ENCODE measurements at regions not wholly inside any gene's neighbourhood (a gene's known extent, or its start where the extent isn't known, plus 50 kb on each side); places are given as distances from the start of the nearest gene placed in this dataset.
A peak's percentile ranks its signal among the peaks of the same experiment; 100 is the strongest.

DNA sequence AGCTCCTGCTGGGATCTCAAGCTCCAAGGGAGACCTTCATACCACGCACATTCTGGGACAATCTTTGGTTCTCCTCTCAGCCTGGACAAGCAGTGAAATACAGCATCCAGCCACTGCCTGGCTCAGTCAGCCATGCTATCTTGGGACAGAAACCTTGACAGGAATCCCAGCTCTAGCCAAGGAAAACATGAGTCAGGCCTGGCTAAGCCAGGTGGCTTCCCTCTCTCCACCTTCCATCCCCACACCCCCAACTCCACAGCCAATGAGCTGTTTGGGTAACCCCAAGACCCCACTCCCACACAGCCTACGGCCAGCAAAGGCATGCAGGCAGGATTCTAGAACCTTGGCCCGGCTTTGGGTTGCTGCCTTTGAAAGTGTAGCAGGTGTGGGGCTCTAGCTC is 64.9 kb downstream of the MCFD2 start:
- no peak for DNase-seq

DNA sequence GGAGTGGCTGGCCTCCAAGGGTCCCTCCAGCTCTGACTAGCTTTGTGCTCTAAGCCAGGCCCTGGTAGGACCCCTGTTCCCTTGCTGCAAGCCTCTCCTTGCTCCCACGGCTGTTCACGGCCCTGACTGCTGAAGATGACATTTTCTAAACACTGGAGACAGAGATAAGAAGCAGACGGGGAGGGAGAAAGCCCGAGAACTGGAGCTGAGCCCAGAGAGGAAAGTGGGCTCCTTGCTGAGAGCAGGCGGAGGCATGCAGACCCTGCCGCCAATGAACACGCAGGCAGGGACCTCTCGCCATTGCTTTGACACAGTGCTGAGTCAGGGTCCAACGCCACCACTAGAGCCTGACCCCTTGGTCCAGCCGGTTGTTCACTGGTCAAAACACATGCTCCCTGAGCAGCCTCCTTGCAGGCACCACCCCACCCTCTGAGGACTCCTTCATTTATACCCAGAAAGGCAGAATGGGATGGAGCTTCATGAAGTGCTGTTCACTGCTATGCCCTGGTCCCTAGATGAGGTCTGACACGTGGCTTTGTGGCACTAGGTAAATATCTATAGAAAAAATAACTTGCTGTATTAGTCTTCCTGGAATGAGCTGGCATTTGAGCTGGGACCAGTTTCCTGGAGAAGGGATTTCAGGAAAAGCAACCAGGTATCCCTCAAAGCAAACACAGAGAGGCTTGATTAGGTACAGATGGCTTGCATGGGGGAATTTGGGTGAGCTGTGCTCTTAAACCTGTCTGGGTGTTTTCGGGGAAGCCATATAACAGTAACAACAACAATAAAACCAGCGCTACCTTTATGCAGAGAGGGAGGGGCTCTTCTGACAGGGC is 65.7 kb downstream of the MCFD2 start:
- no peak for DNase-seq

DNA sequence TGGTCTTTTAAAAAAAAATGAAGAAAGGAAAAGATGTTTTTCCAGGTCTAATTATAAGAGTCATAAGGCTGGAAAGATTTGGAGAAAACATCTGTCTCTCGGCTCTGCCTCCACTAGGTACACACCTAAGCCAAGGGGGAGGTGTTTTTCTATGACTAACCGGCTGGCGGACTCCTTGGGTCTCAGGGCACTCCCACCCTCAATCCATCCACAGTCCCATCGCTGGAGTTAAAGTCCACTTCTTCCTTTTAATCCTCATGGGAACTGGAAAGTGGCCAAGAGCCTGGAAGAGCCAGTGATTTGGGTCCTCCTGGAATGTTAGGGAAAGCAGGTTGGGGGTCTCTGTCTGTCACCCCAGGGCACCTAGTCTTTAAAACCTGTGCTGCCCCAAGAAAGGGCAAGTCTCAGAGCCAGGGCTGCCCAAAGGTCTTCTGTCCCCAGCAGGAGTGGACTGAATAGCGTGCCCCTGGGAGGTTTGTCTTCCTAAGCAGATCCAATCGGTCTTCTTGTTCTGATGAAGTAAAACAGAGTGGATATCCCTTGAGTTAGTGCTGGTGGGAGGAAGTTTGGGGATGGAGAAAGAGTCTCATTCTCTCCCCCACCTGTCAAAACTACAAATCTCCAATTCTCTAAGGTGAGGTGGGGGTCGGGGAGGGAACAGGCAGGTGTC is 66.4 kb downstream of the MCFD2 start:
- DNase-seq: no peak

DNA sequence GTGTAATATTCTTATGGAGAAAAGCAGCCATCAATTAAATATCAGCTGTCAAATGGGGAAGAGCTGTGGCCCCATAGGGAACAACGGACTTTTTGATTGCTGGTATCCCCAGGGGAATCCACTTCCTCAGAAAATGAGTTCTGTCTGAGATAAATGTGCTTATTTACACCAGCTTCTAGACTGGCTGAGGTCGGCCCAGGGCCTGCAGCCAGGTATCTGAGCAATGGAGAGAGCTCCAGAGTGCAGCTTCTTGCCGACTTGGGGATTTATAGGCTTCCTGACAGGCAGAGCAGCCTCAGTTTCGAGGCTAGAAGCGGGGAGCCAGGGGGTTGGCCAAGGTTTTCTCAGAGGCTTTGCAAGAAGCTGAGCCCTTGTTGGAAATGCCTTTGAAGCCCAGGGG is 67.2 kb downstream of the MCFD2 start:
- DNase-seq: no peak

DNA sequence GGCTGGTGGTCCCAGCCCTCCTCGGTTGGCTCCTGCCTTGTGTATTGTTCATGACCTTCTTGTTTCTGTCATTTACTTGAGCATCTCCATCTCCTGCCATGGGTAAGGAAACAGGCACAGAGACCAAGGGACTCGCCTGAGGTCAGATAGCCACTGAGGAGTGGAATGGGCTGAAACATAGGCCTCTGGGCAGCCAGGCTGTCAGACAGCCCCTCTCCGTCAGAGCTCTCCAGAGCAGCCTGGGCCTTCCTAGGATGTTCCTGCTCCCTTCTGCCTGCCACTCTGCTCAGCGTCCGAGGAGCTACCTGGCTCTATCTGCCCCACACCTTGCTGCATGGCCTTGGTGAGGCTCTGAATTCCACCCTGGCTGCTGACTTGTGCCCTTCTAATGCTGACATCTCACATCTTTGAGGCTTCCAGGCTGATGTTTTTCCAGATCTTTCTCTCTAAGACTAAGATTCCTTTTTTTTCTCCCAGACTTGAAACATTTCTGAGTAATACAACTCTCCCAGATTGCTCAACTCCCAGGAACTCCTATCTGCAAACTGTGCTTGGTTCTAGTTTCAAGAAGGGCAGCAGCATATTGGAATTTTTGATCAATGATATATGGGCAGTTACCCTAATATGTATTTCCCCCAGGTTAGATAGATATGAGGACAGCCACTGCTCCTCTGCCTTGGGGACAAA is 67.7 kb downstream of the MCFD2 start:
- no peak for DNase-seq

DNA sequence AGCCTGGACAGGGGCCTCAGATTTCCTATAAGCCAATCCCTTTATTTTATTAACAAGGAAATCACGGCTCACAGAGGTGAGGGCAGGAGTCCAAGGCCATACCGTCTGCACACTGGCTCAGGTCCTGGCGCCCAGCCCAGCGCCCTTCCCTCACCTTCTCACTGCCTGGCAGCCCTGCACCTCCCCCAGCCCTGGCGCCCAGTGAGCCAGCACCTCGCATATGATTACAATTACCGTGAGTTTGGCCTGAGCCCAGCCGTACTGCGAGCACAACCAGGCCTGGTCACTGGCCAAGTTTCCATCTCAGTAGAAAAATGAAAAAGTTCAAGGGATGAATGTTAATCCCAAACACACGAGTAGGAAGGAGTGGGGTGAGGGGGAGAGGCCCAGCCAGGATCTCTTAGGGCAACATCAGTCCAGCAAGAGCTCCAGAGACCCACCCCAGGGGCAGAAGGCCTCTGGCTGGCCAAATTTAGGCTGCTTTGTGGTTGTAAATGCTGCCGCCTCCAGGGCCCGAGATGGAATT is 68.4 kb downstream of the MCFD2 start:
- DNase-seq: no peak

DNA sequence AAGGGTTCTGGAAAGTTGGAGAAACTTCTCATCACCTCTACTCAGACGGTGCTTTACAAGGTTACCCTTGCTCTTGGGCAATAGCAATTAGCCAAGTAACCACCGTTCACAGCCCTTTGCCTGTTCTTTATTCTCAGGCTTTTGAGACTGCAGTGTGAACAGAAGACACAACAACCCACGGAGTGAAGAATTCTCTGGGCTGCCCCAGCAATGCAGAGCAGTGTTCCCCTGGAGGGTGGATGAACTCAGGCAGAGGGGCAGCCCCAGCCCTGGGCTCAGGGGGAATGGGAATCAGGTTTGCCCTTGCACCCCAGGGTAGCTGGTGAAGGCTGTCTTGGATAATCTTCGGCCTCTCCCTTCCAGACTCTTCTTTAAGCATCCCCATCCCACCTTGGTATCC is 69.1 kb downstream of the MCFD2 start:
- DNase-seq: no peak

DNA sequence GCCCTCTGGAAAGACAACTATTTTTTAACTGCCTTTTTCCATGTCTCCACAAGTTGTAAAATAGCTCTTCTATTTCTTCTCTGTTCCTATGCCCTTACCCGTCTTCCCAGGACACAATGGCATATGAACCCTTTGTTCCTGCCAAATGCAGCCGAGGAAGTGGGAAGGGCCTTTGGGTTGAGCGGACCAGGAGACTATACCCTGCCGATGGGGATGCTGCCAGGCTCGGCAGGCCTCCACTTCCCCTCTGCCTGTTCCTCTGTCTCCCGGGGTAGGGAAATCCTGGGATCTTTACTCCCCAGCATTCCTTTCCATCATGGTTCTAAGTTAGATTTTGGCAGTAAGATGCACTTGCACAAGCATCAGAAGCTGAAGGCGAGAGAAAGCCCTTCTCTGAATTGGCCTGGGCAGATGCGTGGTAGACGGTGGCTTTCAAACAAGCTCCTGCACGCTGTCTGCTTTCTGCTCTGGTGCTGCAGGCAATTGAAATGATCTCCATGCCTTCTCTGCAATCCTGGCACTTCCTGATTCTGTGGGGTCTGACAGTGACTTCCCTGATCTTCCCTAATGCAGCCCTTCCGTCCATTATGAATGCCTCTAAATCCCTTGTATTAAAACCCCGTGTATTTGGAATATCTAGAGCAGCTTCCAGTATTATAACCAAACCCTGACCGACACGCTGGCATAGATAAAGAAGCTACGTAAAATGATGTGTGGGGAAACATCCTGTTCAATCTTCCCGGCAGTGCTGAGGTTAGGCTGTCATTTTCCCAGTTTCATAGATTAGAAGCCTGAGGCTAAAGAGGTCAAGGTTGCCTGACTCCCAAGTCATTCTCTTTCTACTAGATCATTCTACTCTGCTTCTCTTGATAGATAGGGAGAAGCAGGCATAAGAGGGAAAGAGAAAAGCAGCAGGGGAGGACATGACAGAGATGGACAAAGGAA is 69.8 kb downstream of the MCFD2 start:
- DNase-seq: peak in 1 of 2 experiments; percentile 13

DNA sequence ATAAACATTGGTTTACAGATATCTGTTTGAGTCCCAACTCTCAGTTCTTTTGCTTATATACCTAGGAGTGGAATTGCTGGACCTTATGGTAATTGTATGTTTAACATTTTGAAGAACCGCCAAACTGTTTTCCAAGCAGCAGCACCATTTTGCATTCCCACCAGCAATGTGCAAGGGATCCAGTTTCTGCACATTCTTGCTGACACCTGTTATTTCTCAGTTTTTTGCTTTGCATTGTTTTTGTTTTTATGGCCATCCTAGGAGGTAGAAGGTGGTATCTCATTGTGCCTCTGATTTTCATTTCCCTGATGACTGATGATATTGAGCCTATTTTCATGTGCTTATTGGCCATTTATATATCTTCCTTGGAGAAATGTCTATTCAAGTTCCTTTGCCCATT is 71.2 kb downstream of the MCFD2 start:
- DNase-seq: no peak

DNA sequence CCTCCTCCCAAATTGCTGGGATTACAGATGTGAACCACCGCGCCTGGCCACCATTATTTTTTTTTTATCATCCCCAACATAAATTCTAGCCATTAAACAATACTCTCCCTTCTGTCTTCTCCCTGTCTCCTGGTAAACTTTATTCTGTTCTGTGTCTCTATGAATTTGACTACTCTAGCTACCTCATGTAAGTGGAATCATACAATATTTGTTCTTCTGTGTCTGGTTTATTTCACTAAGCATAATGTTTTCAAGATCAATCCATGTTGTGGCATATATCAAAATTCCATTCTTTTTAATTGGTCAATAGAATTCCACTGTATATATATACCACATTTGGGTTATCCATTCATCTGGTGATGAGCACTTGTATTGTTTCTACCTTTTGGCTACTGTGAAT is 71.6 kb downstream of the MCFD2 start:
- no peak for DNase-seq

DNA sequence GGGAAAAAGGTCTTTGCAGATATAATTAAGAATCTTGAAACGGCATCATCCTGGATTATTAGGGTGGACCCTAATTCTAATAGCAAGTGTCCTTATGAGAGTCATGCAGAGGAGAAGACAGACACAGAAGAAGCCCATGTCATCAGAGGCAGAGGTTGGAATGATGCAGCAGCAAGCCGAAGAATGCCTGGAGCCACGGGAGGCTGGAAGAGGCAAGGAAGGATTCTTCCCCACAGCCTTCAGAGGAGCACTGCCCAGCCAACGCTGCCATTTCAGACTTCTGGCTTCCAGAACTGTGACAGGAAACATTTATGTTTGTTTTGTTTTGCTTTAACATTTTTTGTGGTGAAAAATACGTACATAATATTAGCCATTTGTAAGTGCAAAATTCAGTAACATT is 72.3 kb downstream of the MCFD2 start:
- no peak for DNase-seq

DNA sequence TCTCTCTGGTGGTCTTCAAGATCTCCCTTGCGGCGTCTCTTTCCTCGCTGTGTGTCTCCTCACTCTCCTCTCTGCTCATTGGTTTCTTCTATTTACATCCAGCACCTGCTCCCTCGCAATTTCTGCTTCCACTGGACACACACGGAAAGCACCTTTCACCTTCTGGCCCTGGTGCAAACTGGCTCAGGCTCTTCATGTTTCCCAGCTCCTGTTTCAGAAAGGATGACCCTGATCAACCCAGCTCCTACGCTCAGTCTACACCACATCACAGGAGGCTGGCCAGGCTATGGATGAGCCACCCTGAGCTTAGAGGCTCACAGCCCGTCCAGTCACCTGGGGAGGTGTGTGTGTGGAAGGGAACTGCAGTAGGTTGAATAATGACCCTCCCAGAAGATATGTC is 72.7 kb downstream of the MCFD2 start:
- DNase-seq: no peak

DNA sequence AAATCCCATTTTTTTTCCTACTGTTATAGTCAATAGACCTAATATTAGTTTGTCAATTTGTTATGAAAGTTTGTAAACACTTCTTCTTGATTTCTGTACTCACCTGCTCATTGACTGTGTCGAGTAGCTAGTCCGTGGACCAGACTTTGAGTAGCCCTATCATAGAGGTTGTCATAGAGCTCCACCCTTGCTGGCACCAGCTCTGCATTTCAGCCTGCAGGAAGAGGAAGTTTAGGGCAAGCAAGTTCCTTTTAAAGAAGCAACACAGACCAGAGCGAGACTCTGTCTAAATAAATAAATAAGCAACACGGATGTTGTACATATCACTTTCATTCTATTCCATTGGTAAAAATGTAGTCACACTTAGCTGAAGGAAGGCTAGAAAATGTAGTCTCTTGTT is 74.0 kb downstream of the MCFD2 start:
- DNase-seq: peak; percentile 59 to 62

DNA sequence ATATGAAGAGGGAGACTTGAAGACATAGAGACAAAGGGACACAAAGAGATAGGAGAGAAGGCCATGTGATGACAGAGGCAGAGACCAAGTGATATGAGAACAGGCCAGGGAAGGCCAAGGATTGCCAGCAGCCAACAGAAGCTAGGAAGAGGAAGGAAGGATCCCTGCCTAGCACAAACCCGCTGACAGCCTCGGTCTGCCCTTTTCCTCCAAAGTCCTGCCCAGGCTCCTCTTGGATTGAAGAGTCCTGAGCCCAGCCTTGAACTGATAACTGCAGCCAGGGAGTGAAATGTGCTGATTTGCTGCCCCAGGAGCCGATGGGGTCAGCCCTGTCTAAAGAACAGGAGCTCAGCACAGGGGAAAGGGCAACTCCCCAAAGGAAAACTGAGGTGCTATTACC is 76.6 kb downstream of the MCFD2 start:
- no peak for DNase-seq

DNA sequence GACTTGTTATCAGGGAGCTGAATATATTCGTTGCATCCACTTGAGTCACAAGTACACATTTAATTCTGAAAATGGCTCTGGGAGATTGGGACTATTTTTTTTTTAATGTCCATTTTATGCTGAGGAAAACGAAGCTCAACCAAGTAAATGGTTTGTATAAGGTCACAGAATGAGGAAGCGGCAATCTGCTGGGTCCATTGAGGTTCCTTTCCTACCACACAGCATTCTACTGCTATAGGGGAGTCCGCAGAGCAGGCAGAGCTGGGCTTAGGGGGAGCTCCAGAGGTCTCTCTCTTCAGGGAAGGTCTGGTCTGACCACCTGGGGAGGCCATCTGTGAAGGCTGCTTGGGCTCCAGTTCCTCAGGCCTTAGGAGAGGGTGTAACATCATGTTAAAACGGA is 77.9 kb downstream of the MCFD2 start:
- DNase-seq: peak; percentile 19 to 54

DNA sequence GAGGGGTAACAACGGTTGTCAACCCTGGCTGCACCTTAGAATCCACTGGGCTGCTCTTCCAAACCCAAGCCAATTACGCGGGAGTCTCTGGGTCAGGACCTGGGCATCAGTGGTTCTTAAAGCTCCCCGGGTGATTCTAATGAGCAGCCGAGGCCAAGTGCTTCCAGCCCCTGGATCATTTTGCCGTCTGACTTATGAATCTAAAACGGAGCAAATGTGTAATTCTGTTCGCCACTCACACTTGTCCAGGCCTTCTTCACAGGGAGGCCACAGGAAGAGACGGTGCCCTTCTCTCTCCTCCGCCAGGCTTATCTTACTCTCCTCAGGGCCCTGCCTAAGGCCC is 78.5 kb downstream of the MCFD2 start:
- no peak for DNase-seq

DNA sequence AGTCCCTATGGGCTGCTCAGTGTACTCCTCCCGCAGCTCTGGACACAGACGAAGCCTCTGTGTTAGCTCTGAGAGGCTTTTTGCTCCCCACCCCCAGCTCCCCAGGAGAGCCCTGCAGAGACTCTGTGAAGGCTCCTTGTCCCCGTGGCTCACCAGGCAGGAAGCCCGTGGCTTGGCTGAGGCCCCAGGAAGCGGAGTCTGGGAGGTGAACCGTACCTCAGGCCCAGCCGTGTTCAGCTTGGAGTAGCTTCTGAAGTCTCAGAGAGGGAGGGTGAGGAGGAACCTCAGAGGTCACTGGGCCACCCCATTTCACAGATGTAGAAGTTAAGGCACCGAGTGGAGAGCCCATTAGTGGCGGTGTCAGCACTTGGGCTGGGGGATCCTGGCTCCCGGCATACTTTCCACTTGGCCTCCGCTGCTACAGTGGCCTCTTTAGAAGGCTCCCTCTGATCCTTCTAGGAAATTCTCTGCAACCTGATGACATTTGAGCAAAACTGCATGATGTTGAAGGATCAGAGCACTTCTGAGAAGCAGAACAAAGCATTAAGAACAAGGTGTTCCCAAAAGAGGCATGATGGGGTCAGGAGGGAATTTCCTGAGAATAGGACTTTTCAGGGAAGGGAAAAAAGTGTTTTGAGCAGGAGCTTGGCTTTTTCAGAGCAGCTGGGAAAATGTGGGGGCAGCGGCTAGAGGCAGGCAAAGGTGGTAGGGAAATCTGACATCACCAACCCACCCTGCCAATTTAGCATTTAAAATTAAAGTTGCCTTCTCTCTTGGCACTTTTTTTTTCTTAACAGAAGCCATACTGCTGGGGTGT is 79.1 kb downstream of the MCFD2 start:
- DNase-seq: peak; percentile 56 to 82

DNA sequence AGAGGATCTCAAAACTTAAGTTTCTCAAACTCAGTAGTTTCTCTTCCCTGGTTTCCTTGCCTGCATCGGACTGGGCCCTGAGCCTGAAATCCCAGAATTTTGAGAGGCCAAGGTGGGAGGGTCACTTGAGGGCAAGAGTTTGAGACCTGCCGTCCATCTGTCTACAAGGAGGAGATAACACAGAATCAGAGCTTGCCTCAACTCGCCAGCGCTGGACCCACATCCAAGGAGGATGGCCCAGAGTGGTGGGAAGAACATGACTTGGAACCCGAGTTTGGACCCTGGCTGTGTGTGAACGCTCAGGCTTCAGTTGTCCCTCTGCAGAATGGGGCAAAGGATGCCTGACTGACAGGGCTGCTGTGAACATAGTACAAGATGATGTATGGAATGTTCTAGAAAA is 80.1 kb downstream of the MCFD2 start:
- DNase-seq: no peak

DNA sequence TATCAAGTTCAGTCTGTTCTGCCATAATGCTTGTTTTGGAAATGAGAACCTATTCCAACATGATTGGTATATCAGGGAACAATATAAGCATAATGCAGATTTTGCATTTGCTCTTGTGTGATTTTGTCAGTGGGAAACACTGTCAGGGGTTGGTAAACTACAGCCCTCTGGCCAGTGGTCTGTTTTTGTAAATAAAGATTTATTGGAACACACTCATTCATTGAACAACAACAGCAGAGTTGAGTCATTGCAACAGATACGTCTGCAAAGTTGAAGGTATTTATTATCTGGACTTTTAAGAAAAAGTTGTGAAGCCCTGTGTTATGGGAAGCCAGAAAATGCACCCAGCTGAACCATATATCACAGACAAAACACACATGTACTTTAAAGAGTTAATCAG is 83.1 kb downstream of the MCFD2 start:
- no peak for DNase-seq

DNA sequence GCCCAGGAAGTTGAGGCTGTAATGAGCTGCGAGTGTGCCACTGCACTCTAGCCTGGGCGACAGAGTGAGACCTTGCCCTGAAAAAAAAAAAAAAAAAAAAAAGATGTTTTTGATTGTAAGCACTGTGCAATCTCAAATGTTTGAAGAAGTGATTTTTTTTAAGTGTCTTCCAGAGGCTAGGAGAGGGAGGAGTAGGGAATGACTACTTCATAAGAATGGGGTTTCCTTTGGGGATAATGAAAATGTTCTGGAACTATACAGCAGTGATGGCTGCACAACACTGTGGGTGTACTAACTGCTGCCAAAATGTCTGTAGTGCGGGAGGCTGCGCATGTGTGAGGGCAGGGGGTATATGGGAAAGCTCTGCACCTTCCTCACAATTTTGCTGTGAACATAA is 83.7 kb downstream of the MCFD2 start:
- DNase-seq: no peak

DNA sequence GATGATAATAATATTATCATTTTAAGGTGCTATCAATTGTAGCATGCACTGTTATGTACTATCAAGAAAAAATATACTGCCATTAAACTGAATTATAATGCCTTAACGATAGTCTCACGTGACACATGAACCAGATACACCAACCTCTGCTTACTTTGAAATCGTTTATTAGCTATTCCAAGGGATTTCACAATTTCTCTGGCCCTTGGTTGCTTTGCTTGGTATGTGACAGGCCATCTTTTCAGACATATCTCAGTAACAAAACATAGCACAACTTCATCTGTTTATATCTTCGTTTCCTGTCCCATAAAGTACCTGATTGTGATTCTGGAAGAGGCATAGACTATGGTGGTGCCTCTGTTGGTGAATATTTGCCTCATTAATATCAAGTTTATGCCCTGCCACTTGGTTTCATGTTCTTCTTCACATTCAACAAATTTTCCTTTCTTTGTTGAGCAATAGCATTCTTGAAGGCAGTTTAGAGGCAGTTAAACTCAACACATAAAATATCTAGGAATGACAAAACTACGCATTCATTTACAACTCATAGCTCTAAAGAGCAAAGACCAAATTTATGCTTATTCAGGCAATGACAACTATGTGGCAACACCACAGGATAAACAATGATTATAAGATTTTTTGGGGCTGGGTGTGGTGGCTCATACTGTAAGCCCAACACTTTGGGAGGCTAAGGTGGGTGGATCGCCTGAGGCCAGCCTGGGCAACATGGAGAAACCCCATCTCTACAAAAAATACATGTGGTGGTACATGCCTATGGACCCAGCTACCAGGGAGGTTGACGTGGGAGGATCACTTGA is 84.3 kb downstream of the MCFD2 start:
- DNase-seq: no peak

Measured in Kasumi-1 (cell line).